ES-I3 (cell line): ENCODE measurements at regions not wholly inside any gene's neighbourhood (a gene's known extent, or its start where the extent isn't known, plus 50 kb on each side); places are given as distances from the start of the nearest gene placed in this dataset.

ENCODE experiments used
- H3K36me3 ChIP-seq: 2 replicates; pipeline ENCODE4 v1.6.1; 2013; ENCODE audit warnings: mild to moderate bottlenecking, low read length, control low read depth, moderate library complexity; ENCODE audit not compliant: insufficient read depth
- H3K4me1 ChIP-seq: 2 replicates; pipeline ENCODE4 v1.6.1; 2013; ENCODE audit warnings: mild to moderate bottlenecking, control low read depth, low read length; ENCODE audit not compliant: insufficient read depth
- H3K9ac ChIP-seq: 2 replicates; pipeline ENCODE4 v1.6.1; 2013; ENCODE audit warnings: low read depth, mild to moderate bottlenecking, low read length, moderate library complexity
- H3K9me3 ChIP-seq: 2 replicates; pipeline ENCODE4 v1.6.1; 2013; ENCODE audit warnings: mild to moderate bottlenecking, low read length, moderate library complexity; ENCODE audit not compliant: control insufficient read depth, insufficient read depth

DNA sequence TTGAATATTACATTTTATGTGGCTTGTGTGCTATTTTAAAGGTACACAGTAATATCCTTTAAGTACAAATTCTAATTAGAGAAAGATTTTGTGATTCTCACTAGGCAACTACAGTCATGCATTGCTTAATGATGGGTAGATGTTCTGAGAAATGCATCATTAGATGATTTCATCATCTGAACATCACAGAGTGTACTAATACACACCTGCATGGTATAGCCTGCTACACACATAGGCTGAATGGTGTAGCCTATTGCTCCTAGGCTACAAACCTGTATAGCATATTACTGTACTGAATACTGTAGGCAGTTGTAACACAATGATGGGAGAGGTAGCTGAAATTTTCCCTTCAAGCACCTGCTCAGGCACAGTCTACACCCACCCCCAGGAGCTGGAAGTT, 217.4 kb upstream of the EOMES start:
- Histone ChIP-seq H3K9me3 (no peaks in the 10 kb centered on the region), H3K4me1 (peaks cover 9% of the 10 kb centered on the region; the same call in 1 of the 2 replicates), H3K9ac (no peak overlapping the region), H3K36me3 (no peaks in the 10 kb centered on the region)

DNA sequence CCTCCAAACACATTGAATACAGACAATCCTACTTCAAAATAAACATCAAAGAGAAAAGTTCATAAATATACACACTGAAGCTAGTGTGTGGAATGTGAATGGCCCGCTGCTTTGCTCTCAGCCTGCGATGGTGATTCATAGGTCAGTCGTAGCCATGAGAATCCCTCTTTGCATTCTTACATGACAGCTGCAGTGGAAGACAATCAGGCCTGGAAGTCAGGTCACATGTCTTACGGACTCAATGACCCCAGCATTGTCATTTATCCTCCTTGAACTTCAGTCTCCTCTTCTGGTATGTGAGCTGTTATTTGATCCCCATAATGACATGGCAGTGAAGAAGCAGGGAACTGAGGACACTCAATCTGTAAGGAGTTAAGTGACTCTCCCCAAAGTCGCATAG, 217.8 kb upstream of the EOMES start:
- Histone ChIP-seq H3K9ac (no peak overlapping the region), H3K4me1 (peaks cover 9% of the 10 kb centered on the region; the same call in 1 of the 2 replicates), H3K9me3 (no peaks in the 10 kb centered on the region), H3K36me3 (no peaks in the 10 kb centered on the region)

DNA sequence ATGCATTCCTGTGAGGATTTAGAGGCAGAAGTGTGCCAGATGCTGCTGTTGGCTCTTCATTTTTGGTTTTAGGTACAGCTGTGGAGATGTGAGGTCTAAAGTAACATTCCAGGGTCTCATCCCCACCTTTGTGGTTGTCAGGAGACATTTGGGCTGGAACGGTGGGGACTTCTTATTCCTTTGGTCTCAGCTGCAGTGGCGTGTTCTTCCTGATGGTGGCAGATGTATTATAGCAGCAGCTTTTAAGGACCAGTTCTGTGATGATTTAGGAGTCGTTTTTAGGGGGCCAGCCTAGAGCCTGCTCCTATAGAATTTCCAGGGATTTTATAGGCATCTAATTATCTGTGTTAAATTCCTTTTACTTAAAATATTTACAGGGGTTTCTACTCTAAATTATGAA, 221.0 kb upstream of the EOMES start:
- Histone ChIP-seq H3K9ac (no peak overlapping the region), H3K9me3 (no peaks in the 10 kb centered on the region), H3K4me1 (peaks cover 9% of the 10 kb centered on the region; the same call in 1 of the 2 replicates), H3K36me3 (no peaks in the 10 kb centered on the region)

DNA sequence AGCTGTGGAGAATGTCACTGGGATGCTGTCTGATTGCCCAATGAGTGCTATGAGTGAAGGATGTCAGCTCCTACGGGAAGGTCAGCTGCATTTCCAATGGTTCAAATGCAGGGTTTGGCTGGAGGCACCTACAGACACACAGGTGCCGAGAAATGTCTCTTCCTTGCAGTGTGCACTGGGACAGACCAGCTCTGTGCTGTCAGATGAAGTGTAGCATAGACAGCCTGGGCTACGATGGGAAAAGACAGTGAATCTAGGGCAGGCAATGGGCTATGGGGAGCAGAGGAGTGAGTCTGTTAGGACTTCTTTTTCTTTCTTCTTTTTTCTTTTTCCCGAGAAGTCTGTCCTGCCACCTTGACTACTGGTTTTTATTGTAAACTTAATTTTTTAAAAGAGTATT, 223.1 kb upstream of the EOMES start:
- Histone ChIP-seq H3K36me3 (no peaks in the 10 kb centered on the region), H3K4me1 (peaks cover 3% of the 10 kb centered on the region; the same call in 1 of the 2 replicates)

DNA sequence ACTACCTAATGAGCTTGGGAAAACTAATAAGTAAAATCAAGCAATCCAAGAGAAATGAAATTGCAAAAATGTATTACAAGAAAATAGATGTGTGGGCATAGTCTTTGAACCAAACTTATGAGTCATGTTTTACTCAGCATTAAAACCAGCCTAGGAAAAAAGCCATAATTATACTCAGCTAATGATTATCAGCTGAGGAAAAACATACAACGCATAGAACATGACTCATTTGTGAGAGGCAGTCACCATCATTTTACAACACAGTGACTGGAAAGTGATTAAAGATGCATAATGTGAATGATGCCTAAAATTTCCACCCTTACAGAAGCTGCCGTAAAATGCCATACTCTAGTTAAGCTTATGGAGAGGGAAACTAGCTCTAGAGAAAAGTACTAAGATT, 238.0 kb upstream of the EOMES start:
- H3K9ac ChIP-seq, result no peak overlapping the region
- no peaks in the 10 kb centered on the region for H3K4me1 ChIP-seq
- no peaks in the 10 kb centered on the region for H3K36me3 ChIP-seq
- no peaks in the 10 kb centered on the region for H3K9me3 ChIP-seq

More for the DNA sequence above, 223.1 kb upstream of the EOMES start:
- Histone ChIP-seq H3K9me3 (no peaks in the 10 kb centered on the region), H3K9ac (no peak overlapping the region)

DNA sequence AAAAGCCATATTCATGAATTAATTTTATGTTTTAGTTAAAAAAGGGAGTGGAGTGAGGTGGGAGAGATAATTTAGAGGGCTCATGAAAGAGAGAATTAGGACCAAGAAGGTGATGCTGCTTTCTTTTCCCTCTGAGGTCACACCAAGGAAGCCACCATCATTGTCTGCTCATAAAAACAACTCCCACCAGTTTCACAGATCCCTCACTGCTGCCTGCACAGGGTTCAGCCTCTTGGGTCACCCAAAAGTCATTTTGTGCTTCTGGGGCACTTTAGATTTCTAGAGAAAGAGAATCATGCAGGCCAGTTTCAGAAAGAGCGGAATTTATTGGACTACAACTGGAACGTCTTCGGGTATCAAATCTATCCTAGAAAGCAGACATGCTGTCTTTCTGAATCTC, 241.4 kb upstream of the EOMES start:
- Histone ChIP-seq H3K9me3 (no peaks in the 10 kb centered on the region), H3K36me3 (no peaks in the 10 kb centered on the region; the same call in 1 of the 2 replicates), H3K9ac (no peak overlapping the region), H3K4me1 (no peaks in the 10 kb centered on the region)

DNA sequence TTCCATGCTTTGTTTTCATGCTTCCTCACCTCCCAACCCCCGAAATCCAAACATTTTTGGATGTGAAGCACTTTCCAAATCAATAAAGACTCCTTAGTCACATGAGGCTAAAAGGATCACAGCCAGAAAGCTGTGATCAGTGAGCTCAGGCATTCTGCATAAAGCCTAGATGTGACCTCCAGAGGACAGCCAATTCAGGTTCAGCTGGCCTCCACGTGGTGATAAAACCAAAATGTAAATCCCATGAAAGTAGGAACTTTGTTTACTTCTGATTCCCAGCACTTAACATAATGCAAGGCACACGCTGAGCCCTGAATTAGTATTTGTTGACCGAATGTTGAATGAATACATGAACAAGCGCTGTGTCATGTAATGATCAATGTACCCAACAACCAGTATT, 249.5 kb upstream of the EOMES start:
- Histone ChIP-seq H3K36me3 (no peaks in the 10 kb centered on the region; the same call in 1 of the 2 replicates), H3K9me3 (no peaks in the 10 kb centered on the region), H3K4me1 (peaks cover 12% of the 10 kb centered on the region; the same call in 1 of the 2 replicates), H3K9ac (no peak overlapping the region)

DNA sequence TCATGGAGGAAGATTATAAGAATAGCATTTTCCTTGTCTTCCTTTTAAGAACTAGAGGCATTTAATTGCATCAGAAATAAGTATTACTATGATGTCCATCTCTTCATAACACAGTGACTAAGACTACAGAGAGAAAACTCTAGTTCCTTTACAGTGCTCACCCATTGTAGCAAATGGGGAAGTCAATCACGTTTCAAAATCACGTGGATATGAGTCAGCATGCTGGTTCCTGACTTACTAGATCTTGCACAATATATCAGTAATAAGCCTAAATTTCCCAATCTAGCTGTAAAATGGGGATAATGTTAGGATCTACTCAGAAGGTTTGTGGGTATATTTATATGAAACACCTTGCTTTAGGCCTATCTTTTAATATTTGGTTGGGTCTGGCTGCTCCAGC, 254.8 kb upstream of the EOMES start:
- no peaks in the 10 kb centered on the region for H3K9me3 ChIP-seq
- H3K36me3 ChIP-seq, result no peaks in the 10 kb centered on the region
- peaks cover under 1% of the 10 kb centered on the region; the same call in 1 of the 2 replicates for H3K4me1 ChIP-seq
- H3K9ac ChIP-seq, result no peak overlapping the region

DNA sequence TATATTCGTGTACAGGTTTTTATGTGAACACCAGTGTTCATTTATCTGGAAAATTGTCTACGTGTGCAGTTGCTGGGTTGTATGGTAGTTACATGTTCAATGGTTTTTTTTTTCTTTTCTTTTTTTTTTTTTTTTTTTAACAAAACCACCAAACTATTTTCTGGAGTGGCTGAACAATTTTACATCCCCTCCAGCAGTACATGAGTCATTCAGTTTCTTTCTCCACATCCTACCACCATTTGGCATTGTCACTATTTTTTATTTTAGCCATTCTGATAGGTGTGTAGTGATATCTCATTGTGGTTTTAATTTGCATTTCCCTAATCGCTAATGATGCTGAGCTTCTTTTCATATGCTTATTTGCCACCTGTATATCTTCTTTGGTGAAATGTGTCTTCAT, 256.3 kb upstream of the EOMES start:
- Histone ChIP-seq H3K36me3 (no peaks in the 10 kb centered on the region), H3K9me3 (no peaks in the 10 kb centered on the region), H3K9ac (no peak overlapping the region), H3K4me1 (no peaks in the 10 kb centered on the region)

DNA sequence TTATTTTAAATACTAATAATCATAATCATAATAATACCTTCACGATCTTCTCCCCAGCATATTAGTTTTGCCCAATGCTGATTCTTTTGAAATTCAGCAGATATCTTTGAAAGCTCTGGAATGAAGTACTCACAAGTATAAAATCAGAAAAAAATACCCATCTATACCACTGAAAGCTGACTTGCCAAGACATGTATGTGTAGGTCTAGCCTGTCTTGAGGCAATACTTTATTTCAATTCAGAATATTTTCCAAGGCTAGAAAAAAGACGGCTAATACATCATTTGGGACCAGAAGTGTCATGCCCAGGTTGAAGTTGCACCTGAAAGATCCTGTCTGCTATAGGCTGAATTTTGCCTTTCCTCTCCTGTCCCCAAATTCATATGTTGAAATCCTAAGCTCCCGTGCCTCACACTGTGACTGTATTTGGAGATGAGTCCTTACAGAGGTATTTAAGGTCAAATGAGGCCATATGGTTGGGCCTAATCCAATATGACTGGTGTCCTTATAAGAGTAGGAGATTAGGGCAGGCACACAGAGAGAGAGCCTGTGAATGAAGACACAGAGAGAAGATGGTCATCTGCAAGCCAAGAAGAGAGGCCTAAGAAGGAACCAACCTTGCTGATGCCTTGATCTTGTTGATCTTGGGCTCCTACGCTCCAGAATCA, 255.9 kb upstream of the CMC1 start:
- Histone ChIP-seq H3K4me1 (peaks cover 12% of the 10 kb centered on the region), H3K36me3 (no peaks in the 10 kb centered on the region), H3K9me3 (no peaks in the 10 kb centered on the region), H3K9ac (no peak overlapping the region)

DNA sequence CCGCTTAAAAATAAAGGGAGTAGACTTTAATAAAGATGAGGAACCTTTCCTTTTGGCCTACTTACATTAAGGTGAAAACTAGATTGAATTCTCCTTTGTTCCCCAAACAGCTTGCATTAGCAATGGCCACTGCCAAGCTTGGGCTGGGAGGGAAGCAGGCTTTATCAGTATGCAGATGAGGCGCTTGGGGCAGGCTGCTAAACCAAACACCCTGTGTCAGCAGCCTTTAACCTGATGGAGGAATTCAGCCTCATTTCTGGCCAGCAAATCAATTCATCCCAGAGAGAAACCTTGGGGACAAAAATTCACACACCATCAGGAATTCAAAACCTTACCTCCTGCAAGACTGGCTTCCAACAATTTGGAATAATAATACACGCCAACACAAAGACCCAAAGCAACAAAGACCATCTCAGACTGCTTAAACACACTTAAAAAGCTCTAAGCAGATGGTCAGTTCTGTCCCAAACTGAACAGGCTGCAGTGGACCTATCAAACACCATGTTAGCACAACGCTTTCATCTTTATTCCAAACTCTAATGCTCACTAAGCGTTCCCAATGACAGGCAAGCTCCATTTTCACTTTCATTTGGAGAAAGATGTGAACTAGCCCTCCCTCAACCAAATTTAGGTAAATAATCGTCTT, 255.1 kb upstream of the CMC1 start:
- Histone ChIP-seq H3K4me1 (peaks cover 12% of the 10 kb centered on the region), H3K9ac (no peak overlapping the region)

DNA sequence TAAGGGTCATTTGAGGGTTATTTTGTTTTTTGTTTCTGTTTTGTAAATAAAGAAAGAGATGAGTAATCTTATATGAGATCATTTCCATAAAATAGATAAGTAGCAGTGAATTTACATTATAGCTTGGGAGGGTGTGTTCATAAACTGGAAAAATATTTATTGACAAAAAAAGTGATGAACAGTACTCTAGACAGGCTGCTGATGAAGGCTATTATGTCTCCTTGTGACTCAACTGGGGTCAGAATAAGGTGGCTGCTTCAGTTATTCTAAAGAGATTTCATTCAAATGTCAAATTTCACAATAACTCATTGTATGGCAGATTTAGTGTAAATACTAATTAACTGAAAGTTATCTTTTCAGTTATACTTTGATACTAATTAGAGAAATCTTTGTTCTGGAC, 251.1 kb upstream of the CMC1 start:
- Histone ChIP-seq H3K36me3 (no peaks in the 10 kb centered on the region), H3K4me1 (peaks cover 12% of the 10 kb centered on the region), H3K9me3 (no peaks in the 10 kb centered on the region), H3K9ac (no peak overlapping the region)

More for the DNA sequence above, 255.1 kb upstream of the CMC1 start:
- Histone ChIP-seq H3K36me3 (no peaks in the 10 kb centered on the region), H3K9me3 (no peaks in the 10 kb centered on the region)

DNA sequence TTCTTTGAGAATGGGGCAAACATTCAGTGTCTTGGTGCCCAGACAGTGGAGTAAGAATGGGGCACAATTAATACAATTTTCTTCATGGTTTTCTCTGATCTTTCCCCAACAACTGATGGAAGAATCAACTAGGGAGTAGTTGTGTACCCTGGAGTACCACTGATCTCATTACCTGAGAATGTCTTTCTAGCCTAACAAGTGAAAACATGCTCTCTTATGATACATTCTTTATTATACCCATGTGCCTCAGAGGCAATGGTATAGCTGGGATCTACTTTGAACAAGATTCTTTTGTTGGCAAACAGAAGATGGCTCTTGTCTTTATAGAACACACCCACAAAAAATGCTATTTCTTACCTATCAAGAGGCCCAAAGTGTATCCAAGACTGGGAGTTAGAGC, 250.6 kb upstream of the CMC1 start:
- no peaks in the 10 kb centered on the region for H3K36me3 ChIP-seq
- no peak overlapping the region for H3K9ac ChIP-seq
- no peaks in the 10 kb centered on the region for H3K9me3 ChIP-seq
- peaks cover 8% of the 10 kb centered on the region for H3K4me1 ChIP-seq

DNA sequence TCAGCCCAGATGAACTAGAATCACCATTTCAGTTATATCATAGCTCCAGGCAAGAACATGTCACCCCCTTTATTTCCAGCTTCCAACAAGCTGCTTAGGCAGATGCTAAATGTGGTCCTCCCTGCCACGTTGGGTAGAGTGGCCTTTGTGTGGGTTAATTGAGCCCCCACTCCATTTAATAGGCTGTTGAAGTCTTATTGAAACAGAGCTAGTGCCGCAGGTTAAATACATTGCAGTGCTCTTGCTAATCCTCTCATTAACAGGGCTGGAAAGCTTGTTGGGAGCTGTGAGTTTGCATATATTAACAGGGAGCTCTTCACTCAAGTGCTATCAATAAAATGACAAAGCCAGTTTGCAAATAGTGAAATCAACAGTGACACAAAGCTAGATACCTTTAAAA, 248.4 kb upstream of the CMC1 start:
- Histone ChIP-seq H3K4me1 (no peaks in the 10 kb centered on the region), H3K36me3 (no peaks in the 10 kb centered on the region), H3K9me3 (no peaks in the 10 kb centered on the region), H3K9ac (no peak overlapping the region)

DNA sequence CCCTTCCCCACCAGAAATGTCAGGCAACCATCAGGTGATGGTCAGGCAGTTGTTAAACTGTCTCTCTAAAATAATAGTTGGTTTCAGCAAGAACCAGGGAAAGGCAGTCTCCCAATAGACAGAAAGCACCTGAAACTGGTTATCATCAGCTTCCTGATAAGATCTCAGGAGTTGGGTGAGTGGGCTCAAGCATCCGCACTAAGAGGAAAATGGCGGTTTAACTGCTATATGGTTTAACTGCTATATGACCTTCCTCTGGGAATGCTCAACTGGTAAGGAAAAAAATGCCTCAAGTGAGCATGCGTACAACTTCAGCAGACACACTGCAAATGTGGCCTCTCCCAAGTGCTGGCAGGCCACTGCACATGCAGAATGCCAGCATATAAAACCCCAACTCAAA, 240.8 kb upstream of the CMC1 start:
- Histone ChIP-seq H3K9ac (no peak overlapping the region), H3K36me3 (no peaks in the 10 kb centered on the region), H3K4me1 (no peaks in the 10 kb centered on the region), H3K9me3 (peaks cover 4% of the 10 kb centered on the region)
